K562 (cell line): ENCODE measurements at regions not wholly inside any gene's neighbourhood (a gene's known extent, or its start where the extent isn't known, plus 50 kb on each side); places are given as distances from the start of the nearest gene placed in this dataset.

Experiments
- ATAC-seq: fragments of 200-7000 bp; cut with Tn5 transposase; 3 replicates; pipeline ENCODE4 v1.9.1; 2020; ENCODE audit warnings: moderate library complexity
- BruUV-seq: library from RNA; stranded (reverse); fragments of 400-500 nt; replicated peaks from 2 replicates; lab custom pipeline; 2021; lab: Mats Ljungman, UMichigan
- CTCF ChIA-PET: fragments of 300-600 bp; formaldehyde crosslinking; extraction: SDS; loops from one replicate; lab custom pipeline; 2021; ENCODE audit warnings: low intra/inter-chr PET ratio; lab: Yijun Ruan, JAX
- POLR2A ChIA-PET: fragments of 300-600, 350-650 bp; sonication (Branson Sonifier 250); formaldehyde crosslinking; extraction: SDS; loops from one replicate; lab custom pipeline; 2021; ENCODE audit warnings: antibody characterized with exemption, inconsistent platforms; lab: Yijun Ruan, JAX
- DNase-seq, 4 experiments: peaks; one replicate each; pipeline versions ENCODE4 v3.0.0 to v3.0.0-alpha.2; 2011 to 2018; ENCODE audit warnings: low spot score in 3 of 4, mixed read lengths in 3 of 4; ENCODE audit errors: extremely low read depth in 1 of 4
- FAIRE-seq: peaks from 2 replicates; lab custom pipeline; 2011; peaks lifted over from hg19 to GRCh38; lab: Jason Lieb, UNC
- H2AFZ ChIP-seq: 2 replicates; pipeline ENCODE4 v1.6.0; 2011; ENCODE audit warnings: low read depth, low read length, control low read depth, inconsistent platforms
- H3K27ac ChIP-seq: fragments of 200-600 bp; 3 replicates; pipeline ENCODE4 v1.8.0; 2011; ENCODE audit warnings: low read depth, mild to moderate bottlenecking, control low read depth, inconsistent platforms, low read length, moderate library complexity, mixed read lengths; ENCODE audit errors: extremely low read depth
- H3K27me3 ChIP-seq, 2 experiments: fragments of 300-600 bp in 1 of 2; 2 replicates in 1 of 2; 3 replicates in 1 of 2; pipeline versions ENCODE4 v1.6.0 to v1.8.0; 2011; ENCODE audit warnings: inconsistent platforms in 2 of 2, low read length in 2 of 2, mild to moderate bottlenecking in 1 of 2, mixed read lengths in 1 of 2, moderate library complexity in 1 of 2; ENCODE audit not compliant: control insufficient read depth in 2 of 2, insufficient read depth in 2 of 2
- H3K36me3 ChIP-seq: fragments of 300-600 bp; 3 replicates; pipeline ENCODE4 v1.8.0; 2011; ENCODE audit warnings: mild to moderate bottlenecking, low read length, inconsistent platforms; ENCODE audit not compliant: control insufficient read depth, insufficient read depth
- H3K4me1 ChIP-seq, 2 experiments: fragments of 200-600 bp in 1 of 2; replicated peaks in 1 of 2; 2 replicates in 1 of 2; 3 replicates in 1 of 2; pipeline versions ENCODE4 v1.5.1 to v1.8.0; 2011; ENCODE audit warnings: inconsistent platforms in 2 of 2, low read length in 2 of 2, mild to moderate bottlenecking in 1 of 2, mixed read lengths in 1 of 2, moderate library complexity in 1 of 2; ENCODE audit not compliant: control insufficient read depth in 2 of 2, insufficient read depth in 2 of 2
- H3K4me2 ChIP-seq: 2 replicates; pipeline ENCODE4 v1.6.1; 2011; ENCODE audit warnings: low read length, control low read depth, inconsistent platforms, mixed read lengths; ENCODE audit not compliant: insufficient read depth
- H3K4me3 ChIP-seq: fragments of 200-600 bp; sonication (generic), shearing (Covaris generic); 2 replicates; pipeline ENCODE4 v1.5.1; 2016; ENCODE audit warnings: control low read depth, inconsistent platforms
- H3K79me2 ChIP-seq: fragments of 200-600 bp; 3 replicates; pipeline ENCODE4 v1.8.0; 2011; ENCODE audit warnings: low read length, inconsistent platforms; ENCODE audit not compliant: control insufficient read depth, insufficient read depth
- H3K9ac ChIP-seq, 2 experiments: 2 replicates each; pipeline versions ENCODE4 v1.6.0 to v1.6.1; 2011; ENCODE audit warnings: low read depth in 2 of 2, low read length in 2 of 2, control low read depth in 1 of 2, inconsistent platforms in 1 of 2, mild to moderate bottlenecking in 1 of 2, mixed read lengths in 1 of 2; ENCODE audit not compliant: insufficient read depth in 1 of 2
- H3K9me1 ChIP-seq: one replicate; pipeline ENCODE4 v1.6.0; 2011; ENCODE audit warnings: inconsistent platforms, mild to moderate bottlenecking, low read length, moderate library complexity; ENCODE audit not compliant: control insufficient read depth, insufficient read depth
- H3K9me3 ChIP-seq: replicated peaks from 2 replicates; pipeline ENCODE4 v1.5.1; 2011; ENCODE audit warnings: low read depth, low read length, inconsistent platforms; ENCODE audit not compliant: control insufficient read depth, insufficient read depth
- H4K20me1 ChIP-seq: replicated peaks from 2 replicates; pipeline ENCODE4 v1.6.1; 2011; ENCODE audit warnings: low read length, inconsistent platforms, mixed read lengths; ENCODE audit not compliant: control insufficient read depth, insufficient read depth
- HNRNPLL ChIP-seq: fragments of 200-400 bp; formaldehyde crosslinking; IDR thresholded peaks from 2 replicates; pipeline ENCODE4 v1.6.1; 2017; ENCODE audit warnings: low read length, low read depth, mild to moderate bottlenecking; ENCODE audit not compliant: poor library complexity, severe bottlenecking
- SMAD2 ChIP-seq: fragments of 150-350 bp; IDR thresholded peaks from 2 replicates; pipeline ENCODE4 v1.6.1; 2014; ENCODE audit warnings: low read depth, mild to moderate bottlenecking, low read length
- SRF ChIP-seq, 2 experiments: fragments of 250-450, 450-650 bp in 1 of 2; sonication (Bioruptor Pico) in 1 of 2; sonication (generic) in 1 of 2; formaldehyde crosslinking; IDR thresholded peaks; 2 replicates each; pipeline versions ENCODE4 v1.5.0 to v1.5.1; 2020 to 2022; ENCODE audit warnings: mild to moderate bottlenecking in 1 of 2, missing genetic modification reagents in 1 of 2
- ZFP1 ChIP-seq: fragments of 450-650 bp; formaldehyde crosslinking; IDR thresholded peaks from 2 replicates; pipeline ENCODE4 v1.4.0; 2020; ENCODE audit warnings: mild to moderate bottlenecking, mixed read lengths
- ZFP36 ChIP-seq: fragments of 150-350 bp; IDR thresholded peaks from 2 replicates; pipeline ENCODE4 v1.6.1; 2018; ENCODE audit warnings: low read length, low read depth; ENCODE audit not compliant: partially characterized antibody
- WGBS: fragments of 100-300 bp; shearing (Covaris generic); methylation state at CpG from one replicate; pipeline ENCODE4 v1.1.6; 2016; ENCODE audit warnings: low coverage, mixed read lengths; ENCODE audit not compliant: insufficient coverage; ENCODE audit errors: missing lambda C conversion rate; 5-methylcytosine and 5-hydroxymethylcytosine counted together
- in situ Hi-C: fragments of 300-500 bp; cut with MboI; formaldehyde crosslinking; loops from 4 replicates; pipeline ENCODE4 v1.15.0; 2018; ENCODE audit warnings: inconsistent platforms, mixed read lengths
- intact Hi-C: fragments of 100-400 bp; cut with micrococcal nuclease; formaldehyde crosslinking; loops from 2 replicates; pipeline ENCODE4 v1.14.2; 2022
- TF ChIP-seq, protein P1 (sequence below): fragments of 450-650 bp; formaldehyde crosslinking; IDR thresholded peaks from 2 replicates; pipeline ENCODE4 v1.4.0; 2022; ENCODE audit warnings: mild to moderate bottlenecking, moderate library complexity

DNA sequence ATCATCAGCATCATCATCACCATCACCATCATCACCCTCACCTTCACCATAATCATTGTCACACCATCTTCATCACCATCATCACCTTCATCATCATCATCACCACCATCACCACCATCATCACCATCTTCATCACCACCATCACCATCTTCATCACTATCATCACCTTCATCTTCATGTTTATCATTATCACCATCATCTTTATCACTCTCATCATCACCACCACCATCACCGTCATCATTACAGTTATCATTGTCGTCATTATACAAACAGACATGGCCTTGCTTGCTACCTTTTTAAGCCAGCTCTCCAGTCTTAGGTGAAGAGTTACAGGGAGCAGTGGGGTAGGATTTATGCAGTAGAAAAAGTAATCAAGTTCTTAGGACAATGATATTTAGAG is 114.9 kb downstream of the IRF8 start:
- H3K4me3 ChIP-seq = no peak overlapping the region
- H3K36me3 ChIP-seq = no peaks in the 10 kb centered on the region
- 0% methylated on average over 2 of the region's 2 CpGs for WGBS
- no peak overlapping the region for H3K9ac ChIP-seq
- no peaks in the 10 kb centered on the region for H4K20me1 ChIP-seq
- ChIA-PET POLR2A (interaction anchor here (0.5 kb wide), 1 partner anchor 220 kb away, joined by 3 read pairs; no protein-coding TSS in a partner anchor), CTCF (no interaction called here)
- TF ChIP-seq HNRNPLL (no peak), SMAD2 (no peak), ZFP36 (no peak), SRF (CRISPR knock-in tag; IDR thresholded peaks at IDR 0.05) (no peak), ZFP1 (CRISPR knock-in tag) (no peak)
- TF ChIP-seq, protein P1, sequence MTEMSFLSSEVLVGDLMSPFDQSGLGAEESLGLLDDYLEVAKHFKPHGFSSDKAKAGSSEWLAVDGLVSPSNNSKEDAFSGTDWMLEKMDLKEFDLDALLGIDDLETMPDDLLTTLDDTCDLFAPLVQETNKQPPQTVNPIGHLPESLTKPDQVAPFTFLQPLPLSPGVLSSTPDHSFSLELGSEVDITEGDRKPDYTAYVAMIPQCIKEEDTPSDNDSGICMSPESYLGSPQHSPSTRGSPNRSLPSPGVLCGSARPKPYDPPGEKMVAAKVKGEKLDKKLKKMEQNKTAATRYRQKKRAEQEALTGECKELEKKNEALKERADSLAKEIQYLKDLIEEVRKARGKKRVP = no peak
- H3K27ac ChIP-seq = no peak overlapping the region
- no TSS peak for BruUV-seq
- FAIRE-seq (no peak), DNase-seq (no peak), ATAC-seq (no peak)
- H3K79me2 ChIP-seq = no peaks in the 10 kb centered on the region
- no peaks in the 10 kb centered on the region for H3K9me1 ChIP-seq
- no peak overlapping the region for H3K4me2 ChIP-seq
- H3K9me3 ChIP-seq = no peaks in the 10 kb centered on the region
- intact Hi-C loops = no loop called here
- no peak overlapping the region for H2AFZ ChIP-seq
- in situ Hi-C loops = loop anchor here (25.0 kb wide), 1 partner anchor 902 kb away; the partner anchor contains the start of gene CIBAR2
- H3K27me3 ChIP-seq = peaks cover 0 to 4% of the 10 kb centered on the region in 2 experiments; a peak in 1 of 5 replicates
- H3K4me1 ChIP-seq = no peaks in the 10 kb centered on the region
